IMR-90 (cell line): ENCODE measurements at regions not wholly inside any gene's neighbourhood (a gene's known extent, or its start where the extent isn't known, plus 50 kb on each side); places are given as distances from the start of the nearest gene placed in this dataset.

ENCODE experiments used
- ATAC-seq: fragments of 200-7000 bp; cut with Tn5 transposase; 2 replicates; pipeline ENCODE4 v1.9.1; 2020; ENCODE audit warnings: low read depth, mild to moderate bottlenecking, moderate library complexity
- BruUV-seq: library from RNA; stranded (reverse); fragments of 400-500 nt; replicated peaks from 2 replicates; lab custom pipeline; 2021; lab: Mats Ljungman, UMichigan
- CTCF ChIA-PET: fragments of 300-600 bp; formaldehyde crosslinking; extraction: SDS; loops from one replicate; lab custom pipeline; 2021; ENCODE audit warnings: antibody characterized with exemption; lab: Yijun Ruan, JAX
- POLR2A ChIA-PET: fragments of 300-600 bp; sonication (Branson Sonifier 250); formaldehyde crosslinking; loops from one replicate; lab custom pipeline; 2022; ENCODE audit warnings: antibody characterized with exemption; ENCODE audit not compliant: unreplicated experiment; lab: Charles Lee
- DNase-seq: peaks from one replicate; pipeline ENCODE4 v3.0.0; 2013
- H2AFZ ChIP-seq: replicated peaks from 2 replicates; pipeline ENCODE3; 2013; ENCODE audit warnings: low read length, mild to moderate bottlenecking; ENCODE audit not compliant: poor library complexity
- H2AK5ac ChIP-seq: 2 replicates; pipeline ENCODE4 v1.6.1; 2013; ENCODE audit warnings: low read depth, low read length, inconsistent platforms
- H2AK9ac ChIP-seq: replicated peaks from 2 replicates; pipeline ENCODE3; 2013; ENCODE audit warnings: mild to moderate bottlenecking, low read depth, low read length, moderate library complexity; ENCODE audit not compliant: poor library complexity
- H2BK120ac ChIP-seq: 2 replicates; pipeline ENCODE4 v1.6.1; 2013; ENCODE audit warnings: low read depth, low read length, inconsistent platforms
- H2BK15ac ChIP-seq: 3 replicates; pipeline ENCODE4 v1.6.1; 2013; ENCODE audit warnings: low read depth, low read length, inconsistent platforms
- H2BK20ac ChIP-seq: 2 replicates; pipeline ENCODE4 v1.6.1; 2013; ENCODE audit warnings: low read depth, mild to moderate bottlenecking, inconsistent platforms, low read length, moderate library complexity
- H2BK5ac ChIP-seq: 2 replicates; pipeline ENCODE4 v1.6.1; 2013; ENCODE audit warnings: mild to moderate bottlenecking, low read depth, low read length, inconsistent platforms; ENCODE audit not compliant: poor library complexity, severe bottlenecking
- H3K14ac ChIP-seq: replicated peaks from 2 replicates; pipeline ENCODE4 v1.6.1; 2013; ENCODE audit warnings: low read depth, low read length, inconsistent platforms
- H3K18ac ChIP-seq: 2 replicates; pipeline ENCODE4 v1.6.1; 2013; ENCODE audit warnings: low read depth, low read length, control low read depth
- H3K23ac ChIP-seq: 2 replicates; pipeline ENCODE4 v1.6.1; 2013; ENCODE audit warnings: low read depth, low read length, inconsistent platforms
- H3K27ac ChIP-seq: 2 replicates; pipeline ENCODE4 v1.5.1; 2013; ENCODE audit warnings: mild to moderate bottlenecking, control low read depth, low read length; ENCODE audit not compliant: insufficient read depth
- H3K27me3 ChIP-seq: 2 replicates; pipeline ENCODE4 v1.6.1; 2013; ENCODE audit warnings: low read length; ENCODE audit not compliant: control insufficient read depth, insufficient read depth
- H3K36me3 ChIP-seq: 2 replicates; pipeline ENCODE4 v1.6.1; 2013; ENCODE audit warnings: low read length, mixed read lengths; ENCODE audit not compliant: control insufficient read depth, insufficient read depth
- H3K4ac ChIP-seq: 2 replicates; pipeline ENCODE4 v1.6.1; 2013; ENCODE audit warnings: low read depth, low read length, inconsistent platforms
- H3K4me1 ChIP-seq: 2 replicates; pipeline ENCODE4 v1.6.1; 2013; ENCODE audit warnings: low read length, mixed read lengths; ENCODE audit not compliant: control insufficient read depth, insufficient read depth
- H3K4me2 ChIP-seq: 2 replicates; pipeline ENCODE4 v1.6.1; 2013; ENCODE audit warnings: low read depth, mild to moderate bottlenecking, control low read depth, low read length, moderate library complexity
- H3K4me3 ChIP-seq: 2 replicates; pipeline ENCODE4 v1.5.1; 2013; ENCODE audit warnings: low read depth, mild to moderate bottlenecking, control low read depth, low read length, moderate library complexity; ENCODE audit not compliant: insufficient read depth
- H3K56ac ChIP-seq: 2 replicates; pipeline ENCODE4 v1.6.1; 2013; ENCODE audit warnings: low read length, inconsistent platforms; ENCODE audit not compliant: insufficient read depth; ENCODE audit errors: extremely low read depth
- H3K79me1 ChIP-seq, 2 experiments: 2 replicates each; pipeline ENCODE4 v1.6.1; 2013; ENCODE audit warnings: low read length in 2 of 2, inconsistent platforms in 1 of 2, low read depth in 1 of 2
- H3K9ac ChIP-seq: 2 replicates; pipeline ENCODE4 v1.6.1; 2013; ENCODE audit warnings: low read depth, low read length, control low read depth
- H3K9me1 ChIP-seq: 2 replicates; pipeline ENCODE4 v1.6.1; 2013; ENCODE audit warnings: low read length, inconsistent platforms; ENCODE audit not compliant: insufficient read depth
- H3K9me3 ChIP-seq: 2 replicates; pipeline ENCODE4 v1.6.1; 2013; ENCODE audit warnings: low read length; ENCODE audit not compliant: control insufficient read depth, insufficient read depth
- H4K20me1 ChIP-seq: 2 replicates; pipeline ENCODE4 v1.6.1; 2013; ENCODE audit warnings: low read length, inconsistent platforms; ENCODE audit not compliant: insufficient read depth
- H4K5ac ChIP-seq: 2 replicates; pipeline ENCODE4 v1.6.1; 2013; ENCODE audit warnings: mild to moderate bottlenecking, low read depth, low read length, control low read depth
- H4K8ac ChIP-seq, 2 experiments: 2 replicates each; pipeline ENCODE4 v1.6.1; 2013; ENCODE audit warnings: low read depth in 2 of 2, low read length in 2 of 2, control low read depth in 1 of 2, inconsistent platforms in 1 of 2
- H4K91ac ChIP-seq: 2 replicates; pipeline ENCODE4 v1.6.1; 2013; ENCODE audit warnings: low read depth, low read length, inconsistent platforms; ENCODE audit not compliant: insufficient read depth
- BHLHE40 ChIP-seq: fragments of 150-350 bp; IDR thresholded peaks from 2 replicates; pipeline ENCODE4 v1.6.1; 2016; ENCODE audit warnings: mild to moderate bottlenecking, low read depth, low read length
- CEBPB ChIP-seq: IDR thresholded peaks from 2 replicates; pipeline ENCODE4 v1.6.1; 2012; ENCODE audit warnings: low read depth, low read length, improper control_type of control experiment
- CHD1 ChIP-seq: IDR thresholded peaks from 2 replicates; pipeline ENCODE4 v1.6.1; 2012; ENCODE audit warnings: low read depth, low read length, improper control_type of control experiment
- ELK1 ChIP-seq: fragments of 150-350 bp; IDR thresholded peaks from 2 replicates; pipeline ENCODE4 v1.6.1; 2016; ENCODE audit warnings: low read depth, mild to moderate bottlenecking, low read length, moderate library complexity, borderline replicate concordance
- FOS ChIP-seq: fragments of 150-350 bp; IDR thresholded peaks from 2 replicates; pipeline ENCODE4 v1.6.1; 2016; ENCODE audit warnings: low read depth, low read length
- MAFK ChIP-seq: IDR thresholded peaks from 2 replicates; pipeline ENCODE4 v1.6.1; 2012; ENCODE audit warnings: low read depth, low read length, improper control_type of control experiment
- MAZ ChIP-seq: IDR thresholded peaks from 2 replicates; pipeline ENCODE4 v1.6.1; 2012; ENCODE audit warnings: low read depth, mild to moderate bottlenecking, low read length, improper control_type of control experiment, moderate library complexity, borderline replicate concordance
- MXI1 ChIP-seq: IDR thresholded peaks from 2 replicates; pipeline ENCODE4 v1.6.1; 2012; ENCODE audit warnings: low read depth, mild to moderate bottlenecking, low read length, moderate library complexity, borderline replicate concordance
- NFE2L2 ChIP-seq: fragments of 150-350 bp; IDR thresholded peaks from 2 replicates; pipeline ENCODE4 v1.6.1; 2016; ENCODE audit warnings: low read depth, mild to moderate bottlenecking, low read length
- POLR2A ChIP-seq: IDR thresholded peaks from 2 replicates; pipeline ENCODE4 v1.6.1; 2012; ENCODE audit warnings: mild to moderate bottlenecking, low read depth, low read length
- RAD21 ChIP-seq: IDR thresholded peaks from 2 replicates; pipeline ENCODE4 v1.6.1; 2012; ENCODE audit warnings: low read length, improper control_type of control experiment
- RCOR1 ChIP-seq: IDR thresholded peaks from 2 replicates; pipeline ENCODE4 v1.6.1; 2012; ENCODE audit warnings: mild to moderate bottlenecking, low read length, improper control_type of control experiment; ENCODE audit not compliant: insufficient replicate concordance
- RFX5 ChIP-seq: IDR thresholded peaks from 2 replicates; pipeline ENCODE4 v1.8.0; 2012; ENCODE audit warnings: low read depth, mild to moderate bottlenecking, low read length, moderate library complexity
- SMC3 ChIP-seq: fragments of 150-350 bp; IDR thresholded peaks from 2 replicates; pipeline ENCODE4 v1.6.1; 2016; ENCODE audit warnings: low read depth, mild to moderate bottlenecking, antibody characterized with exemption, low read length, moderate library complexity
- WGBS, 2 experiments: methylation state at CpG; one replicate each; pipeline versions ENCODE4 v1.1.5 to v1.1.7; 2013; ENCODE audit warnings: missing lambda C conversion rate in 2 of 2; ENCODE audit not compliant: insufficient read length in 1 of 2; ENCODE audit errors: extremely low coverage in 2 of 2; 5-methylcytosine and 5-hydroxymethylcytosine counted together
- dilution Hi-C: fragments of 300-500 bp; cut with HindIII; formaldehyde crosslinking; loops from one replicate; pipeline ENCODE4 v1.14.3; 2018; ENCODE audit warnings: low sequenced_read_pairs; ENCODE audit not compliant: unreplicated experiment
- in situ Hi-C: fragments of 300-500 bp; cut with MboI; formaldehyde crosslinking; loops from 3 replicates; pipeline ENCODE4 v1.14.3; 2019; ENCODE audit warnings: low sequenced_read_pairs, inconsistent platforms, mixed read lengths
- intact Hi-C: fragments of 100-400 bp; cut with micrococcal nuclease; formaldehyde crosslinking; loops from 2 replicates; pipeline ENCODE4 v1.10.0; 2022
- TF ChIP-seq, protein P1 (sequence below): conservative IDR thresholded peaks from 2 replicates; pipeline ENCODE4 v1.5.1; 2012; ENCODE audit warnings: mild to moderate bottlenecking, low read depth, low read length, improper control_type of control experiment
- TF ChIP-seq, protein P2 (sequence below): fragments of 150-350 bp; IDR thresholded peaks from 2 replicates; pipeline ENCODE4 v1.6.1; 2017; ENCODE audit warnings: mild to moderate bottlenecking, antibody characterized with exemption, low read length, low read depth

GRCh38 chr15:51155016-51155580 is 60.4 kb upstream of the TNFAIP8L3 start:
- in situ Hi-C loops: no loop called here
- Histone ChIP-seq H4K5ac (no peak overlapping the region), H3K56ac (no peak overlapping the region), H2BK120ac (no peak overlapping the region), H3K4me1 (no peaks in the 10 kb centered on the region), H3K9me1 (no peaks in the 10 kb centered on the region), H3K4me3 (no peak overlapping the region), H2BK5ac (no peak overlapping the region), H3K79me1 (no peaks in the 10 kb centered on the region), H2BK15ac (no peak overlapping the region), H2AK9ac (no peak overlapping the region), H3K18ac (no peak overlapping the region), H3K4ac (no peak overlapping the region), H3K9ac (no peak overlapping the region), H3K27ac (no peak overlapping the region), H2AK5ac (no peak overlapping the region), H3K27me3 (peaks cover 49% of the 10 kb centered on the region), H2AFZ (no peak overlapping the region), H2BK20ac (no peak overlapping the region), H3K23ac (no peak overlapping the region), H3K9me3 (peaks cover 5% of the 10 kb centered on the region; the same call in 1 of the 2 replicates), H3K36me3 (no peaks in the 10 kb centered on the region), H3K14ac (no peak overlapping the region), H4K8ac (no peak overlapping the region), H4K20me1 (no peaks in the 10 kb centered on the region), H3K4me2 (no peak overlapping the region), H4K91ac (no peak overlapping the region)
- ATAC-seq: no peak
- CTCF ChIA-PET: no interaction called here
- DNase-seq: no peak
- 93% methylated on average over 3 of the region's 9 CpGs; no CpG with 5 or more reads in 1 of the 2 experiments for WGBS, 2 experiments
- intact Hi-C loops: no loop called here
- dilution Hi-C loops: no loop called here
- TF ChIP-seq CHD1 (no peak), MXI1 (no peak), FOS (no peak), ELK1 (no peak), BHLHE40 (no peak), RAD21 (no peak), SMC3 (no peak), MAFK (no peak), MAZ (no peak), CEBPB (no peak), NFE2L2 (no peak), POLR2A (no peak), RFX5 (no peak), RCOR1 (no peak)
- TF ChIP-seq, protein P1, sequence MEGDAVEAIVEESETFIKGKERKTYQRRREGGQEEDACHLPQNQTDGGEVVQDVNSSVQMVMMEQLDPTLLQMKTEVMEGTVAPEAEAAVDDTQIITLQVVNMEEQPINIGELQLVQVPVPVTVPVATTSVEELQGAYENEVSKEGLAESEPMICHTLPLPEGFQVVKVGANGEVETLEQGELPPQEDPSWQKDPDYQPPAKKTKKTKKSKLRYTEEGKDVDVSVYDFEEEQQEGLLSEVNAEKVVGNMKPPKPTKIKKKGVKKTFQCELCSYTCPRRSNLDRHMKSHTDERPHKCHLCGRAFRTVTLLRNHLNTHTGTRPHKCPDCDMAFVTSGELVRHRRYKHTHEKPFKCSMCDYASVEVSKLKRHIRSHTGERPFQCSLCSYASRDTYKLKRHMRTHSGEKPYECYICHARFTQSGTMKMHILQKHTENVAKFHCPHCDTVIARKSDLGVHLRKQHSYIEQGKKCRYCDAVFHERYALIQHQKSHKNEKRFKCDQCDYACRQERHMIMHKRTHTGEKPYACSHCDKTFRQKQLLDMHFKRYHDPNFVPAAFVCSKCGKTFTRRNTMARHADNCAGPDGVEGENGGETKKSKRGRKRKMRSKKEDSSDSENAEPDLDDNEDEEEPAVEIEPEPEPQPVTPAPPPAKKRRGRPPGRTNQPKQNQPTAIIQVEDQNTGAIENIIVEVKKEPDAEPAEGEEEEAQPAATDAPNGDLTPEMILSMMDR: no peak
- TF ChIP-seq, protein P2, sequence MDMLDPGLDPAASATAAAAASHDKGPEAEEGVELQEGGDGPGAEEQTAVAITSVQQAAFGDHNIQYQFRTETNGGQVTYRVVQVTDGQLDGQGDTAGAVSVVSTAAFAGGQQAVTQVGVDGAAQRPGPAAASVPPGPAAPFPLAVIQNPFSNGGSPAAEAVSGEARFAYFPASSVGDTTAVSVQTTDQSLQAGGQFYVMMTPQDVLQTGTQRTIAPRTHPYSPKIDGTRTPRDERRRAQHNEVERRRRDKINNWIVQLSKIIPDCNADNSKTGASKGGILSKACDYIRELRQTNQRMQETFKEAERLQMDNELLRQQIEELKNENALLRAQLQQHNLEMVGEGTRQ: no peak
- BruUV-seq: no TSS peak
- POLR2A ChIA-PET: interaction anchor here (0.6 kb wide), 1 partner anchor 41 kb away, joined by 7 read pairs; no protein-coding TSS in a partner anchor
